DMS114 treated with DMSO at 0.1 percent for 48 hours (cell line): ENCODE measurements at regions not wholly inside any gene's neighbourhood (a gene's known extent, or its start where the extent isn't known, plus 50 kb on each side); places are given as distances from the start of the nearest gene placed in this dataset.

ENCODE experiments used
- DNase-seq: peaks from one replicate; lab custom pipeline; 2025; ENCODE audit not compliant: unreplicated experiment; lab: John Stamatoyannopoulos, UW

DNA sequence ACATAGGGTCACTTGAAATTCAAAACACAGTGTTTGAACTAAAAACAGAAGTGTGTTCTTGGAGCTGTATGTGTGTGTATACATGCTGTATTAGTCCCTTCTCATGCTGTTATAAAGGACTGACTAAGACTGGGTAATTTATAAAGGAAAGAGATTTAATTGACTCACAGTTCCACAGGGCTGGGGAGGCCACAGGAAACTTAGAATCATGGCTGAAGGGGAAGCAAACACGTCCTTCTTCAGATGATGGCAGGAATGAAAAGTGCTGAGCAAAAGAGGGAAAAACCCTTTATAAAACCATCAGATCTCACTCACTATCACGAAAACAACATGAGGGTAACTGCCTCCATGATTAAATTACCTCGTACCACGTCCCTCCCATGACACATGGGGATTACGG lies 224.1 kb downstream of the BCAT1 start:
- DNase-seq: no peak

- DNase-seq: no peak
Observed at GRCh38 chr12:24723759-24724158, 225.1 kb downstream of the BCAT1 start.

GRCh38 chr12:24721191-24721590 lies 227.7 kb downstream of the BCAT1 start:
- no peak for DNase-seq

- no peak for DNase-seq
Observed at GRCh38 chr12:24719293-24719721, 229.6 kb downstream of the BCAT1 start.

GRCh38 chr12:24718617-24719016 lies 230.3 kb downstream of the BCAT1 start:
- DNase-seq: no peak

DNA sequence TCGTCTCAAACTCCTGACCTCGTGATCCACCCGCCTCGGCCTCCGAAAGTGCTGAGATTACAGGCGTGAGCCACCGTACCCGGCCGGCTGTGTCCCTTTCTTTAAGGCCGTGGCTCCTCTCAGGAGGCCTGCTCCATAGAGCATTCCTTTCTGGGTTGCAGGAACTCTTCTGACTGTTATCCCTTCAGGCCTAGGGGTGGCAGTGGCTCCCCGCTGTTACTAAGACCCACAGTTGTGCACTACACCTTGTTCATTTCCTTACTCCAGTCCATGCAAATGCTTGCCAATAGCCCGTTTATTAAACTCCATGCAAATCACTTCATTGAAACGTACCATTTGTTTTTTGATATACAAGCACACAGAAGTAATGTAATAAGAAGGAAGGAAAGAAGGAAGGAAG lies 234.7 kb downstream of the BCAT1 start:
- no peak for DNase-seq

DNA sequence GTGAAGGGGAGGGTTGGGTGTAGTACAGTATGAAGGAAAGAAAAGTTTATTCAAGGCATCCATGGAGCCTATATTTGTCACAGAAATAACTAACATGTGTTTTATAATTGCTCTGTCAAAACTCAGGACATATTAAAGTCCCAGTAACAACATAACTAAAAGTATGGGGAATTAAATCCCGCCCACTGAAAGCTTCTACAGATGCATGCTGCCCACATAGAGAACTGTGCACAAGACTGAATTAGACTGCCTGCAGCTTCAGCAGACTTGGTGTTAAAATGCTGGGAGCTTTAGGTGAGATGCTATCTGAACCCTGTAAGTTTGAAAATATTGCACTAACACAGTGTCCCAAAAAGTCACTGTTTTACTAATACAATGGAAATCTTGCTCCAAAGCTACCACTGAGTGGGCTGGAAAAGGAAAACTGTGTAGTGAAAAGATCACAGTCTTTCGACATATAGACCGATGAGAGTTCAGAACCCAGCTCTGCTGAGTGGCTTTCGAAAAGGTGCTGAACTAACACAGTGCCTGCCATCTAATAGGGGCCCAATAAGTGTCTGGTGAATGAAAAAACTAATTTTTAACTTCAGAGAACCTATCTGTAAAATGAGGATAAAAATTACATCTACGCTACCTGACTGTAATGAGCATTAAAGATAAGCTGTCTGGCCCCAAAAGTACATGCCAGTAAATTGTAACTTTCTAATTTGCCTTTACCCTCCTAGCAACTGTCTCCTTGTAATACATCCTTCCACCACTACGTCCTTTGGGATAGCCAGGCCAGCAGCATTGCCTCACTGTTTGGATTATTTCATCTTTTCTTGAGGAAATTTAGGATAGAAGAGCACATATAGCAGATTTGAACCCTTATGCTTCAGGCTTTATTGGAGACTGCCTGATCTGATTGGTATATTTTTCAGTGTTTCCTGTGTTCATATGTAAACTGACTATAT lies 237.6 kb downstream of the BCAT1 start:
- DNase-seq: no peak

DNA sequence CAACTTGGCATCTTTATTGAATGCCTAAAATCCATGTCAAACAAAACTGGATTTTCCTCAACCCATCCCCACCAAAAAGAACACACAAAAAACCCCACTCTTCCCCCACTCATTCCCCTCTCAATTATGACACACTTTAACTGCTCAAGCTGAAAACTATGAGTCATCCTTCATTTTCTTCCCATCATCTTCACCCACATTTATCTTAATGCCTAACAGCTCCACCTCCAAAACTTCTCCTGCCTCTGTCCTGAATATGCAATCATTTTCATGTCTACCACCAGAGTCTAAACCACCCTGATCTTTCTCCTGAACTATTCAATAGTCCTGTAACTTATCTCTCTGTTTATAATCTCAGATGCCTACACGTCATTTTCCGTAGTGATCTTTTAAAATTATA lies 239.7 kb downstream of the BCAT1 start:
- DNase-seq: no peak

- no peak for DNase-seq
Observed at GRCh38 chr12:24708718-24709117, 240.2 kb downstream of the BCAT1 start.

DNA sequence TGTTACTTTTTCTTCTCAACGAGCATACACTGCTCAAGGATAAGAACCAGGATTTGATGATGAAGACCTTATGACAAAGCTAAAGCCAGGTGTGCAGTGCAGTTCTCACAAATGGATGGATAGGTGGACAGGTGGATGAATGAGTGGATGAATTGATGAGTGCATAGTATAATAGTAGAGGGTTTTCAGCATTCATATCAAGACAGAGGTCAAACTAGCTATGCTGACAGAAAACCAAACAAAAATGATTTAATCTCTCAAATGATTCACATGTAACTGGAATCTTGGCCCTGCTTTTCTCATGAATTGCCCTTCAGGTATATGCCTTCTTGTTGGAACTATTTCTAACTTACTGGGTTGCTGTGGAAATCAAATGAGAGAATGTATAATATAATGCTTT lies 240.9 kb downstream of the BCAT1 start:
- no peak for DNase-seq

- no peak for DNase-seq
Observed at GRCh38 chr12:24707334-24707733, 241.6 kb downstream of the BCAT1 start.

- no peak for DNase-seq
Observed at GRCh38 chr12:24705741-24706358, 243.1 kb downstream of the BCAT1 start.

GRCh38 chr12:24705216-24705615 lies 243.7 kb downstream of the BCAT1 start:
- no peak for DNase-seq

DNA sequence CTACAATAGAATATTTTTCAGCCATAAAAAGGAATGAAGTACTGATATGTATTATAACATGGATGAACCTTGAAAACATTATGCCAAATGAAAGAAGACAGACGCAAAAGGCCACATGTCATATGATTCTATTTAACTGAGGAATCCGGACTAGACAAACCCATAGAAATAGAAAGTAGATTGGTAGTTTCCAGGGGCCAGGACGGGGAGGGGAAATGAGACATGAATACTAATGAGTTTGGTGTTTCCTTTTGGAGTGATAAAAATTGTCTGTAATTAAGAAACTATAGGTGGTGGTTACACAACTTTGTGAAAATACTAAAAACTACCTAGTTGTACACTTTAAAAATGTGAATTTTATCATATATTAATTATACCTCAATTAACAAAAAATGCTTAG lies 247.6 kb downstream of the BCAT1 start:
- no peak for DNase-seq

GRCh38 chr12:24698972-24699371 lies 249.9 kb downstream of the BCAT1 start:
- DNase-seq: no peak

DNA sequence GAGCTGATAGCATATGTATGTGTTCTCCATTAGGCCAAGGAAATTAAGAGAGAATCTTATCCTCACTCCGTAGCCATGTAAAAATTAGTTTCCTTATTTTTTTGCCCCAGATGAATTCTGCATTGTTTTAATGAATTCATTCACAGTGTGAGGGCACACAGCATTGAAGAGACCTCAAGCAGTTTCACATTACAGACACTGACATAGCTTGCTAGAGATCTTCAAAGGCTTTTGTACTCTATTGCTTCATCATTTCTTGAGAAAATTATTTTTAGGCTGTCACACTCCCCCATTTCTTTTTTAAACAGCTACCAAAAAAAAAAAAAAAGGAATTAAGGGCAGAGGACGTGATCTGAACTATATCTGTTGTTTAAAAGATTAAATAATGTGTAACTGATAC lies 251.1 kb downstream of the BCAT1 start:
- DNase-seq: no peak

DNA sequence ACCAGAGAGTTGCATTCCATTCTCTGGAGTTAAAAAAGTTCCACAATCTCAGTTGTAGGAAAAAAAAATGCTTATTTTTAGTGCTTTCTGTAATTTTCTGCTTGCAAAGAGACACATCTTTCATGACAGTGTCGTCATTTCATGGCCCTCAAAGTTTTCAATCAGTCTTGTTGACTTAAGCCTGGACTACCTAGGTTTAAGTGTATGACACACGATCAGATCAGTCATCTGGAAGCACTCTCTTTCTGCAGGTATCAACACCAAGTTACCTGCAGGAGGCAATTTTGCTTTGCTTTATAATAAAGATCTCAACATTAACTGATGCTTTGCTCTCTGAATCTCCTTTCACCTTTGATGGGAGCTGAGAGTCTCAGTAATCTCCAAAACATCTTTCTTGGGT lies 251.6 kb downstream of the BCAT1 start:
- no peak for DNase-seq

- no peak for DNase-seq
Observed at GRCh38 chr12:24696800-24697199, 252.1 kb downstream of the BCAT1 start.

DNA sequence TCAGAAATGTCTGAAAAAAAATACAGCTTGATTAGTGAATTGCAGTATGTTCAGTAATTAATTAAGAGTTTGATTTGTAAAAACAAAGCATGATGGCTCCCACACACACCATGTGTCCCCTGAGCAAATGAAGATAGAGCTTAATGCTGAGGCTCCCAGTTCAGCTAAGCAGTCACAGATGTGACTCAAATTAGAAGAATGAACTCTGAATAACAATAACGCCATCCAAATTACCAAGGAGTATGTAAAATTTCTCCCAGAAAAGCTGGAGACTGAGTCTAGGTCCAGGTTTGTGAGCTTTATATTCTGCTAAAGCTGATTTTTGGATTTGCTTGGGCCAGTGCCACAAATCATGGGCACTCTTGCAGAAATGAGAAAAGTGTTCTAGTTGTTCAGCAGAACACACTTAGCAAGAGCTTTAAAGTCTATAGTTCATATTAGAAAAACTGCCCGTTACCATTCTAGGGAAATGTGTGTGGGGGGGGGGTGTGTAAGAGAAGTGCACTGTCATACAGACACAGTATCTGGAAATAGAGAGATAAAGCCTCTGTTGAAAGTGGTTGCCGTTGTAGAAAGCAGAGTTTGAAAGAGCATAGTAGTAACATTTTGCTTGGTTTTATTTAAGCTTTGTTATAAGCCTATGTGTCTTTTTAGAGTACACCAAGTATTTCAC lies 253.1 kb downstream of the BCAT1 start:
- DNase-seq: no peak

- no peak for DNase-seq
Observed at GRCh38 chr12:24695103-24695502, 253.8 kb downstream of the BCAT1 start.

- DNase-seq: no peak
Observed at GRCh38 chr12:24688601-24689000, 260.3 kb downstream of the BCAT1 start.

DNA sequence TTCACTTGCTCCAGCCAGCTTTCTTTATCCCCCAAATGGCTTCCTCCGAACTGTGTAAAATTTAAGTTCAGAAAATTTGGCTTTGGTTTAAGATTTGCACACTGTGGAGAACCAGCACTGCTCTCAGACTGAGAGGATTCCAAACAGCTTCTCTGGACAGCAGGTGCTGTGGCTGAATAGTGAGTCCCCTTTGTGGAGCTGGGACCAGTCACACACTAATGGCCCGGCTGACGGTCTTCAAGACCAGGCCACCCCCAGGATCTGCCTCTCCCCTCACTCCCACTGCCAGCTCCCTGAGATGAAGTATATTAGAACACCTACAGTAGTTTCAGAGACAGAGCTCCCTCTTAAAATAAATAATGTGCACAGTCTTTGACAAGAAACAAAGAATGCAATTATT lies 267.3 kb downstream of the BCAT1 start:
- no peak for DNase-seq
